Uterus (tissue), 3 donors: ENCODE measurements at regions not wholly inside any gene's neighbourhood (a gene's known extent, or its start where the extent isn't known, plus 50 kb on each side); places are given as distances from the start of the nearest gene placed in this dataset.
"Not testable (repeated sequence)": the region's sequence is repeated elsewhere in the genome, so short reads cannot be mapped to it uniquely, and the experiment has no call there.

ENCODE experiments used
- DNase-seq, 2 donors: peaks; one replicate each; pipeline ENCODE4 v3.0.0-alpha.2; 2019 to 2020
- H3K27ac ChIP-seq, 2 donors: fragments of 200-600 bp; sonication (generic); 1 replicate in 1 of 2; 2 replicates in 1 of 2; pipeline ENCODE4 v1.5.1; 2016 to 2018
- H3K27me3 ChIP-seq, 2 donors: fragments of 200-600 bp; sonication (generic); one replicate each; pipeline ENCODE4 v1.5.1; 2018 to 2019; ENCODE audit warnings: control low read depth in 1 of 2
- H3K36me3 ChIP-seq, 2 donors: fragments of 200-600 bp; sonication (generic); one replicate each; pipeline ENCODE4 v1.5.1; 2019; ENCODE audit warnings: control low read depth in 1 of 2
- H3K4me1 ChIP-seq, 2 donors: fragments of 200-600 bp; sonication (generic); one replicate each; pipeline ENCODE4 v1.5.1; 2018 to 2019; ENCODE audit warnings: control low read depth in 1 of 2
- H3K4me3 ChIP-seq, 2 donors: fragments of 200-600 bp; sonication (generic); 1 replicate in 1 of 2; 2 replicates in 1 of 2; pipeline ENCODE4 v1.5.1; 2018 to 2019; ENCODE audit warnings: mild to moderate bottlenecking in 1 of 2
- H3K9me3 ChIP-seq, 2 donors: fragments of 200-600 bp; sonication (generic); one replicate each; pipeline ENCODE4 v1.5.1; 2019; ENCODE audit warnings: control low read depth in 1 of 2
- CTCF ChIP-seq, 4 experiments: fragments of 200-600 bp in 2 of 4; fragments of 450-650 bp in 2 of 4; sonication (generic) in 2 of 4; IDR thresholded peaks; one replicate each; pipeline ENCODE4 v1.5.1; 2016 to 2019; ENCODE audit warnings: antibody characterized with exemption in 4 of 4, mild to moderate bottlenecking in 2 of 4, moderate library complexity in 1 of 4
- POLR2A ChIP-seq, 2 donors: fragments of 450-650 bp; IDR thresholded peaks; one replicate each; pipeline ENCODE4 v1.6.1; 2016; ENCODE audit warnings: antibody characterized with exemption in 2 of 2, mild to moderate bottlenecking in 1 of 2, moderate library complexity in 1 of 2
- intact Hi-C: fragments of 100-400 bp; cut with DNase I; formaldehyde crosslinking; loops from one replicate; pipeline ENCODE4 v1.15.1; 2023; ENCODE audit warnings: low total_unique reads
- donor health status: DM: yes; HTN: yes; CAD: no.

GRCh38 chr10:123394382-123394781, 240.2 kb downstream of the BUB3 start:
- no peaks in the 10 kb centered on the region for H3K27me3 ChIP-seq
- H3K4me1 ChIP-seq: no peaks in the 10 kb centered on the region
- no peaks in the 10 kb centered on the region for H3K36me3 ChIP-seq
- no peak overlapping the region for H3K27ac ChIP-seq
- intact Hi-C loops: no loop called here
- TF ChIP-seq POLR2A (IDR thresholded peaks at IDR 0.05) (no peak), CTCF (IDR thresholded peaks at IDR 0.05) (no peak)
- no peaks in the 10 kb centered on the region for H3K9me3 ChIP-seq
- H3K4me3 ChIP-seq: no peak overlapping the region
- DNase-seq: no peak

- H3K27me3 ChIP-seq, H3K9me3 ChIP-seq, intact Hi-C loops, H3K36me3 ChIP-seq, H3K4me3 ChIP-seq, H3K4me1 ChIP-seq, DNase-seq, H3K27ac ChIP-seq: not testable (repeated sequence)
Measured at GRCh38 chr10:123395234-123395633, 241.0 kb downstream of the BUB3 start.

- Histone ChIP-seq H3K4me3 (no peak overlapping the region), H3K4me1 (no peaks in the 10 kb centered on the region), H3K27me3 (no peaks in the 10 kb centered on the region), H3K9me3 (no peaks in the 10 kb centered on the region), H3K27ac (no peak overlapping the region), H3K36me3 (no peaks in the 10 kb centered on the region)
- no peak for DNase-seq
- intact Hi-C loops: no loop called here
- TF ChIP-seq POLR2A (IDR thresholded peaks at IDR 0.05) (no peak), CTCF (IDR thresholded peaks at IDR 0.05) (no peak)
Measured at GRCh38 chr10:123395906-123396305, 241.7 kb downstream of the BUB3 start.

- TF ChIP-seq POLR2A (IDR thresholded peaks at IDR 0.05) (no peak), CTCF (IDR thresholded peaks at IDR 0.05) (no peak)
- H3K27me3 ChIP-seq: no peaks in the 10 kb centered on the region
- no peak overlapping the region for H3K27ac ChIP-seq
- H3K4me3 ChIP-seq: no peak overlapping the region
- intact Hi-C loops: no loop called here
- no peak for DNase-seq
- no peaks in the 10 kb centered on the region for H3K9me3 ChIP-seq
- H3K4me1 ChIP-seq: no peaks in the 10 kb centered on the region
- H3K36me3 ChIP-seq: no peaks in the 10 kb centered on the region
Measured at GRCh38 chr10:123398180-123398591, 244.0 kb downstream of the BUB3 start.

GRCh38 chr10:123398756-123399155, 244.6 kb downstream of the BUB3 start:
- no peaks in the 10 kb centered on the region for H3K4me1 ChIP-seq
- no peak for DNase-seq
- intact Hi-C loops: no loop called here
- TF ChIP-seq CTCF (IDR thresholded peaks at IDR 0.05): no peak
- TF ChIP-seq POLR2A (IDR thresholded peaks at IDR 0.05): no peak
- no peaks in the 10 kb centered on the region for H3K9me3 ChIP-seq
- no peak overlapping the region for H3K4me3 ChIP-seq
- no peaks in the 10 kb centered on the region for H3K27me3 ChIP-seq
- H3K36me3 ChIP-seq: no peaks in the 10 kb centered on the region
- no peak overlapping the region for H3K27ac ChIP-seq

GRCh38 chr10:123399276-123399839, 245.2 kb downstream of the BUB3 start:
- Histone ChIP-seq H3K9me3 (no peaks in the 10 kb centered on the region), H3K4me1 (no peaks in the 10 kb centered on the region), H3K36me3 (no peaks in the 10 kb centered on the region), H3K27ac (no peak overlapping the region), H3K27me3 (no peaks in the 10 kb centered on the region), H3K4me3 (no peak overlapping the region)
- DNase-seq: no peak
- intact Hi-C loops: no loop called here
- TF ChIP-seq CTCF (IDR thresholded peaks at IDR 0.05): no peak
- no peak for TF ChIP-seq POLR2A (IDR thresholded peaks at IDR 0.05)
